ENCODE measurements at regions not wholly inside any gene's neighbourhood (a gene's known extent, or its start where the extent isn't known, plus 50 kb on each side); places are given as distances from the start of the nearest gene placed in this dataset.

- TF ChIP-seq, protein P1, sequence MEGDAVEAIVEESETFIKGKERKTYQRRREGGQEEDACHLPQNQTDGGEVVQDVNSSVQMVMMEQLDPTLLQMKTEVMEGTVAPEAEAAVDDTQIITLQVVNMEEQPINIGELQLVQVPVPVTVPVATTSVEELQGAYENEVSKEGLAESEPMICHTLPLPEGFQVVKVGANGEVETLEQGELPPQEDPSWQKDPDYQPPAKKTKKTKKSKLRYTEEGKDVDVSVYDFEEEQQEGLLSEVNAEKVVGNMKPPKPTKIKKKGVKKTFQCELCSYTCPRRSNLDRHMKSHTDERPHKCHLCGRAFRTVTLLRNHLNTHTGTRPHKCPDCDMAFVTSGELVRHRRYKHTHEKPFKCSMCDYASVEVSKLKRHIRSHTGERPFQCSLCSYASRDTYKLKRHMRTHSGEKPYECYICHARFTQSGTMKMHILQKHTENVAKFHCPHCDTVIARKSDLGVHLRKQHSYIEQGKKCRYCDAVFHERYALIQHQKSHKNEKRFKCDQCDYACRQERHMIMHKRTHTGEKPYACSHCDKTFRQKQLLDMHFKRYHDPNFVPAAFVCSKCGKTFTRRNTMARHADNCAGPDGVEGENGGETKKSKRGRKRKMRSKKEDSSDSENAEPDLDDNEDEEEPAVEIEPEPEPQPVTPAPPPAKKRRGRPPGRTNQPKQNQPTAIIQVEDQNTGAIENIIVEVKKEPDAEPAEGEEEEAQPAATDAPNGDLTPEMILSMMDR (conservative IDR thresholded peaks at IDR 0.05 in 1 of 2, IDR thresholded peaks at IDR 0.05 in 1 of 2; ENCODE audit: low read depth in 1 of 2, low read length in 2 of 2), result no peak
- no peak for TF ChIP-seq EZH2 (IDR thresholded peaks at IDR 0.05; ENCODE audit: low read length, missing control alignments)
Observed at GRCh38 chr15:87689716-87690115, 566.8 kb downstream of the NTRK3 start.
